GM19238 (cell line): ENCODE measurements at regions not wholly inside any gene's neighbourhood (a gene's known extent, or its start where the extent isn't known, plus 50 kb on each side); places are given as distances from the start of the nearest gene placed in this dataset.

Experiments
- DNase-seq: peaks from one replicate; pipeline ENCODE4 v3.0.0; 2011; ENCODE audit warnings: low spot score; ENCODE audit not compliant: insufficient read length

DNA sequence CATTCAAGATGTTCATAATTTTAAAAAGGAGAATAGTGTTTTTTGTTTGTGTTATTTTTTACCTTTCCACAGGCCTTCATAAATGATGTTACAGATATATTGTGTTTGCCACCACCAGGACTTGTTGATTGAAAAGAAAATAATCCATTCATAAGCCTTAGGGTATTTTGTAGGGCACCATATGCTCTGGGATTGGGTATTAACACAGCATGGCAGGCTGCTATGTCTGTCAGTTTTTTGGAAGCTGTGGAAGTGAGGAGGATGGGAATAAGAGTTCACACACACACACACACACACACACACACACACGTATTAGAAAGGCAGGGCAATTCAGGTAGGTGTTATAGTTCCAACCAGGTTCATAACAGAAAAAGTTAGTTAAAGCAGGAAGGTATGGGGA is 237.9 kb downstream of the HDGFL1 start:
- DNase-seq: no peak

DNA sequence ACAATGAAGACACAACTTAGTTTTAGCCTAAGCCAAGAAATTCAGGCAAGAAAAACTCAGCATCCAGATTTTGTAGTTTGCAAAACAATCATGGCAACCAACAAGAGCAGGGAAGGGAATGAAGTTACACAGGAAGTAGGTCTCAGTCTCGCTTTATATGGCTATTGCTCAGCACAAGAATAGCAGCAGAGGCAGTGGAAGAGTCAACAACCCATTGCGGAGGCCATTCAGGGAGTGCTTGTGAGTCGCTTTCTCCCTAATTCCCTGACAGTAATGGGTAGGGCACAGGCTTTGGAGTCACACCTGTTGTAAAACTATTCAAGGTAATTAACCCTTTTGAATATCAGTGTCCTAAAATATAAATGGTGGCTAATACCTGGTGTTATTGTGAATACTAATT is 238.5 kb downstream of the HDGFL1 start:
- DNase-seq: no peak

- no peak for DNase-seq
Observed at GRCh38 chr6:22808466-22808865, 239.1 kb downstream of the HDGFL1 start.

DNA sequence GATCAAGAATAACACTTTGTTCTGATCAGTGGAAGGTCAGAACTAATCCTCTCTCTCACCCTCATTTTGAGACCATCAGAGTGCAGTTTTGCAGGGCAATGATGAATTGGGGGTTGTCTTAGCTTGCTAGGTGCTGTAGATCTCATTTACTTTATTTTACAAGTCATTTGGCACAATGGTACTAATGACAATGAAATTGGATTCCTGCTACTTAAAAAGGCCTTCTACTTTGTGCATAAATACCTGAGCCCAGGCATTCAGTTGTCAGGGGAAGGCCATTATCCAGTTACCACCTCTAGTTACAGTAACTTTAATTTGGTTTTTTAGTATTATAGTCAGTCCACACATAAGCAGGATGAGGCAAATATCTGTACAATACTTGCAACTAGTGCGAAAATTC is 240.0 kb downstream of the HDGFL1 start:
- DNase-seq: no peak

- no peak for DNase-seq
Observed at GRCh38 chr6:22819209-22819608, 249.8 kb downstream of the HDGFL1 start.

DNA sequence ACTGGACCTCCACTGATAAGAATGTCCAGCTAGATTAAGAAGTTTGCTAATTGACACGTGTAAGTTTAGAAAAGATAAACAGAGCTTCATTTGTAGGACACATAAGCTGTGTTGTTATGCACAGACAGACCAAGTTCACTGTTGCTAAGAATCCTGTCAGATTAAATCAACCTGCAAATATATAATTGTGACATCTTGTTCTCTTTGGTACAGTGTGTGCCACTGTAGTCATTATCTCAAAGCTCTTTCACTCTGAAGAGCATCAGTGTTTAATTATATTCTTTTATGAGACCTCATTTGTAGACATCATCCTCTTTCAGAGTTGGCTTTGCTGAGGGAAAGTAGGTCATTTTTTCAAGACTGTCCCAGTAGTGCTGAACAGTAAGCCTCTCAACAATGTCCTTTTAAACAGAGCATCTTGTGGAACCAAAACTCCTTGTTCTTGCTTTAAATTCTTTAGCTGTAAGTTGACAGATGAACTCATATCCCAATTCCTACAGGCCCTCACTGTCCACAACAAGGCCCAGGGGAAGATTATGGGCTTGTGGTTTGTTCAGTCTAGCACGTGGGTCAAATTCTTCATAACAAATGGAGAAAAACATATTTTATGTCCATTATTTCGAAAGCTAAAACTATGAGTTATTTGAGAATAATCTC is 252.4 kb downstream of the HDGFL1 start:
- no peak for DNase-seq

GRCh38 chr6:22825210-22825609 is 255.8 kb downstream of the HDGFL1 start:
- DNase-seq: no peak

DNA sequence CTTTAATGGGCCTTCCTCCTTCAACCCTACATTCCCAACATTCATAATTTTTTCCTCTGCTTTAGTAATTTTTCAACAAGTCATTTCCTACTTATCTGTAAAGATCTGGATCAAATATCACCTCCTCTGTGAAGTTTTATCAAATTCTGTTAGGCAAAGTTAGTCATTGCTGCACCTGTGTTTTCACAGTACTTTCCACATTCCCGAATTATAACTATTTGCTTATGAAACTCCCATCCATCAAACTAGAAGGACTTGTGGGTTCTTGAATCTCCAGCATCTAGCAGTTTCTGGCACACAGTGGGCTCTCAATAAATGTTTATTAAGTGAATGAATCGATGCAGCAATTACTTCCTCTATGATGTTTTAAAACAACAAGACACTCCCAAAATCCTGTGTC is 257.6 kb downstream of the HDGFL1 start:
- DNase-seq: no peak

GRCh38 chr6:22827760-22828159 is 258.4 kb downstream of the HDGFL1 start:
- no peak for DNase-seq

- no peak for DNase-seq
Observed at GRCh38 chr6:22828179-22829062, 259.1 kb downstream of the HDGFL1 start.

DNA sequence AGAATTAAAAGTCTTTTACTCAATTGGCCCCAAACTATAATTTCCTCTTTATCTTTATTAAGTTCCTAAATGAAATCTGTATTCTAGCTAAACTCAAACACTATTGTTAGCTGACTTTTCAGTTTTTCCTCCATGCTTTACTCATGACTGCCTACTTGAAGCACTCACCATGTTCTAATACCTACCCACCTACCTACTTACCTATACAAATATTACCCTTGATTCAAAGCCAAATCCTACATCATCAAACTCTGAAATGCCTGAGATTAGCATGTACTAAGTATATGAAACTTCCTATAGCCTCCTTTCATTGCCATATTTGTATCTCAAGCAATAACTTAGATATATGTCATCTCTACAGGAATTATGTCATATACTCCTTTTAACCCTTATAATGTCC is 259.7 kb downstream of the HDGFL1 start:
- DNase-seq: no peak

- no peak for DNase-seq
Observed at GRCh38 chr6:22830463-22830862, 261.1 kb downstream of the HDGFL1 start.

GRCh38 chr6:22833191-22833590 is 263.8 kb downstream of the HDGFL1 start:
- no peak for DNase-seq

DNA sequence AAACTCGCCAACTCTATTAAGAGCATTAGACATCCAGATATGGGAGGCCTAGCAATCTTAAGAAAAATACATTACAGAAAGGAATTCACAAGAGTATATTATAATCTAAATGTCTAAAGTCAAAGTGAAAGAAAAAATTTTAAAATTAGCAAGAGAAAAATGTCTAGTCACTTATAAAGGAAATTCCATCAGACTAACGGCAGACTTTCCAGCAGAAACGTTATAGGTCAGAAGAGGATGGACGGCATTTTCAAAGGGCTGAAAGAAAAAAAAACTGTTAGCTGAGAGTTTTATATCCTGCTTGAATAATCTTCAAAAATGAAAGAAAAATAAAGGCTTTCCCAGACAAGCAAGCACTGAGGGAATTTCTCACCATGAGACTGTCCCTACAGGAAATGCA is 269.0 kb downstream of the HDGFL1 start:
- no peak for DNase-seq

GRCh38 chr6:22845467-22845866 is 276.1 kb downstream of the HDGFL1 start:
- no peak for DNase-seq

DNA sequence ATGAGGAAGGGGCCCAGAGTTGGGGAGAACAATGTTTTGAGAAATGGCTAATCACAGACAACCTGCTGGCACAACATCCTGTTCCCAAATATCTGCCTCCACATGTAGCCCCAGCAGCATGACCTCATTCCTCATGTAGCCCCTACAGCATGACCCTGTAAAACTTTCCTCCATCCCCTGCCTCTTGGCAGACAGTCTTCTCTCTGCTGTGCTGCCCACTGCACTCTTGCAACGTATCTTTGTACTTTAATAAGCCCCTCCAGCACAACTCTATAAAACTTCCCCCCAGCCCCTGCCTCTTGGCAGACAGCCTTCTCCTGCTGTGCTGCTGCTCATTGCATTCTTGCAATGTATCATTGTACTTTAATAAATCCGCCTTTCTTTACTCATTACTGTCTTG is 278.8 kb downstream of the HDGFL1 start:
- DNase-seq: no peak

- no peak for DNase-seq
Observed at GRCh38 chr6:22849921-22850320, 280.6 kb downstream of the HDGFL1 start.

DNA sequence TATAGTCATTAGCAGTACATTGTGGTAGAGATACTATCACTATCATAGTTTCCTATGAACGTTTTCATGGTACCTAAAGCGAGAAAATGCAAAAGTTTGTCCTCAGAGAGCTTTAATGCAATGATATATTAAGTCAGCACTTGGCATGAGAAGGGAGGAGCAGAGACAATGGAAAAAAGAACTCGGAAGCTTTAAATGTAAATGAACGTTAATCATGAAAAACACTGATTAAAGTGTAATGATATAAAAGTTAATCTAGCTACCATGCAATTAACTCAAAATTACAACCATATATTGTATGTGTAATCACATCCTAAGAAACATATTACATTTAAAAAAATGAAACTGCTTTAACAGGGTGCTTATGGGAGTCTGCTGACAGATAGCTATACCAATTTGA is 282.7 kb downstream of the HDGFL1 start:
- no peak for DNase-seq

DNA sequence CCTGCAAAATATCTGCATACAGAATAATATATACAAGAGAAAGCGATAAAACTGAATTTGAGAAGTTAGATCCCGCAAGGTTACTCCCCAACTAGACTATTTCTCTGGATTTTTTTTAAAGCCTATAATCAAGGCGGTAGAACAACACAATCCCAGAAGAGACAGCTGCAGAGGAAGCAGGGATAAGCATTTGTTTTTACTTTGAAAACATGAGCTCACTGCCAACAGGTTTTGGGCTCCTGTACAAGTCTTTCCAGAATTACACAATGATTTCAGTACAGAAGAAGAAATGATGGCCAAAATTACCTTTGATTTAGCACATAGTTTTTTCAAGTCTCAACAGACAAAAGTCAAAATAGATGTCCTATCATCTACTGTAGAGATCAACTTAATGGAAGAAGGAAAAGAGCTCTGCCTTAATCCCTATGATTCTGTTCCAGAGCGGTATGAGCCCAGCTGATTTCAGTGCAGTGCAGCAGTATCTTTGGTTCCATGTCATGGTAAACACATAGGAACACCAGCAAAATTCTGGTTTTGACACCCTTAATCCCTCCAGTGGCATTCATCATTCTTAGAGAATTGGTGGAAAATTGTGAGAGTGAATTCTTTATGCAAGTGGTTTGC is 304.3 kb downstream of the HDGFL1 start:
- no peak for DNase-seq

- DNase-seq: no peak
Observed at GRCh38 chr6:22875845-22876244, 306.5 kb downstream of the HDGFL1 start.

- no peak for DNase-seq
Observed at GRCh38 chr6:22878324-22878701, 308.9 kb downstream of the HDGFL1 start.

DNA sequence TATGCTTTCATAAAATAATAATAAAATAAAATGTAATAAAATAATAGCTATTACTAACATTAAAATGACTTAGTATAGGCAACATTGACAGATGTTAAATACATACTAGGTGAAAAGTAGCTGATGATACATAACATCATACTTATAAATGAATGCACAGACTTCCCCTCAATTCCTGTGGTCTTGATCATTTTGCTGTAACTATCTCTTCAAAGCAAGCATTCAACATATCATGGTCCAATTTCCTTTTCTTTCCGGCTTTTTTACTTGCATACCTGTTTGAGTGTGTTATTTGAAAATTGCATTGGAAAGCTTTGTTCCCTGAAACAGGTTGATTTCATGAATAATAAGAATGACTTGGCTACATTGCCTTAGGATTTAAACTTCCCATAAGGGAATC is 309.3 kb downstream of the HDGFL1 start:
- no peak for DNase-seq
